ENCODE measurements at regions not wholly inside any gene's neighbourhood (a gene's known extent, or its start where the extent isn't known, plus 50 kb on each side); places are given as distances from the start of the nearest gene placed in this dataset.

GRCh38 chr5:121087560-121087959 lies 623.5 kb downstream of the PRR16 start:
- TF ChIP-seq ZNF384 (IDR thresholded peaks at IDR 0.05; ENCODE audit: low read depth, low read length) = no peak
- TF ChIP-seq MAX (CRISPR knock-in tag; IDR thresholded peaks at IDR 0.05) = no peak
- TF ChIP-seq, protein P1, sequence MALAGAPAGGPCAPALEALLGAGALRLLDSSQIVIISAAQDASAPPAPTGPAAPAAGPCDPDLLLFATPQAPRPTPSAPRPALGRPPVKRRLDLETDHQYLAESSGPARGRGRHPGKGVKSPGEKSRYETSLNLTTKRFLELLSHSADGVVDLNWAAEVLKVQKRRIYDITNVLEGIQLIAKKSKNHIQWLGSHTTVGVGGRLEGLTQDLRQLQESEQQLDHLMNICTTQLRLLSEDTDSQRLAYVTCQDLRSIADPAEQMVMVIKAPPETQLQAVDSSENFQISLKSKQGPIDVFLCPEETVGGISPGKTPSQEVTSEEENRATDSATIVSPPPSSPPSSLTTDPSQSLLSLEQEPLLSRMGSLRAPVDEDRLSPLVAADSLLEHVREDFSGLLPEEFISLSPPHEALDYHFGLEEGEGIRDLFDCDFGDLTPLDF (CRISPR knock-in tag; IDR thresholded peaks at IDR 0.05) = no peak
- no peak for TF ChIP-seq REST (IDR thresholded peaks at IDR 0.05; ENCODE audit: borderline replicate concordance)
- TF ChIP-seq REST (CRISPR knock-in tag; IDR thresholded peaks at IDR 0.05; ENCODE audit: low read depth) = no peak
- no peak for TF ChIP-seq SRF (CRISPR knock-in tag; IDR thresholded peaks at IDR 0.05)
- TF ChIP-seq MAFF (IDR thresholded peaks at IDR 0.05; ENCODE audit: low read length) = no peak
- no peak for TF ChIP-seq CREB1 (IDR thresholded peaks at IDR 0.05)
- no peak for TF ChIP-seq CREB1 (CRISPR knock-in tag; IDR thresholded peaks at IDR 0.05)
- TF ChIP-seq SNRNP70 (optimal IDR thresholded peaks at IDR 0.05; ENCODE audit: low read depth, low read length) = no peak
- no peak for TF ChIP-seq ZNF589 (CRISPR knock-in tag; IDR thresholded peaks at IDR 0.05; ENCODE audit: low read depth)
- no peak for TF ChIP-seq POLR2AphosphoS5 (IDR thresholded peaks at IDR 0.05; ENCODE audit: control insufficient read depth, insufficient read depth, low read depth, low read length)
- TF ChIP-seq ZNF740 (CRISPR knock-in tag; IDR thresholded peaks at IDR 0.05) = no peak
- no peak for TF ChIP-seq ZNF740 (tag; IDR thresholded peaks at IDR 0.05)
- TF ChIP-seq STAG1 (CRISPR knock-in tag; IDR thresholded peaks at IDR 0.05; ENCODE audit: borderline replicate concordance) = no peak
- TF ChIP-seq, protein P2, sequence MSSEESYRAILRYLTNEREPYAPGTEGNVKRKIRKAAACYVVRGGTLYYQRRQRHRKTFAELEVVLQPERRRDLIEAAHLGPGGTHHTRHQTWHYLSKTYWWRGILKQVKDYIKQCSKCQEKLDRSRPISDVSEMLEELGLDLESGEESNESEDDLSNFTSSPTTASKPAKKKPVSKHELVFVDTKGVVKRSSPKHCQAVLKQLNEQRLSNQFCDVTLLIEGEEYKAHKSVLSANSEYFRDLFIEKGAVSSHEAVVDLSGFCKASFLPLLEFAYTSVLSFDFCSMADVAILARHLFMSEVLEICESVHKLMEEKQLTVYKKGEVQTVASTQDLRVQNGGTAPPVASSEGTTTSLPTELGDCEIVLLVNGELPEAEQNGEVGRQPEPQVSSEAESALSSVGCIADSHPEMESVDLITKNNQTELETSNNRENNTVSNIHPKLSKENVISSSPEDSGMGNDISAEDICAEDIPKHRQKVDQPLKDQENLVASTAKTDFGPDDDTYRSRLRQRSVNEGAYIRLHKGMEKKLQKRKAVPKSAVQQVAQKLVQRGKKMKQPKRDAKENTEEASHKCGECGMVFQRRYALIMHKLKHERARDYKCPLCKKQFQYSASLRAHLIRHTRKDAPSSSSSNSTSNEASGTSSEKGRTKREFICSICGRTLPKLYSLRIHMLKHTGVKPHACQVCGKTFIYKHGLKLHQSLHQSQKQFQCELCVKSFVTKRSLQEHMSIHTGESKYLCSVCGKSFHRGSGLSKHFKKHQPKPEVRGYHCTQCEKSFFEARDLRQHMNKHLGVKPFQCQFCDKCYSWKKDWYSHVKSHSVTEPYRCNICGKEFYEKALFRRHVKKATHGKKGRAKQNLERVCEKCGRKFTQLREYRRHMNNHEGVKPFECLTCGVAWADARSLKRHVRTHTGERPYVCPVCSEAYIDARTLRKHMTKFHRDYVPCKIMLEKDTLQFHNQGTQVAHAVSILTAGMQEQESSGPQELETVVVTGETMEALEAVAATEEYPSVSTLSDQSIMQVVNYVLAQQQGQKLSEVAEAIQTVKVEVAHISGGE (CRISPR knock-in tag; IDR thresholded peaks at IDR 0.05) = no peak

Measured in K562 (cell line).